GM12878 (cell line): ENCODE measurements at regions not wholly inside any gene's neighbourhood (a gene's known extent, or its start where the extent isn't known, plus 50 kb on each side); places are given as distances from the start of the nearest gene placed in this dataset.

ENCODE experiments used
- ATAC-seq: fragments of 200-7000 bp; cut with Tn5 transposase; 3 replicates; pipeline ENCODE4 v1.9.1; 2020; ENCODE audit warnings: mild to moderate bottlenecking, moderate library complexity
- BruUV-seq: library from RNA; stranded (reverse); fragments of 400-500 nt; replicated peaks from 2 replicates; lab custom pipeline; 2021; lab: Mats Ljungman, UMichigan
- CTCF ChIA-PET: fragments of 300-600 bp; sonication (Branson Sonifier 250); formaldehyde crosslinking; extraction: SDS; loops from one replicate; lab custom pipeline; 2021; ENCODE audit warnings: inconsistent platforms; lab: Yijun Ruan, JAX
- POLR2A ChIA-PET: fragments of 350-600 bp; formaldehyde crosslinking; extraction: SDS; loops from one replicate; lab custom pipeline; 2021; ENCODE audit warnings: inconsistent platforms; lab: Charles Lee
- RAD21 ChIA-PET: fragments of 300-600 bp; sonication (Branson Sonifier 250); formaldehyde crosslinking; loops from one replicate; lab custom pipeline; 2023; ENCODE audit warnings: antibody characterized with exemption; ENCODE audit not compliant: unreplicated experiment; lab: Charles Lee
- SMC1A ChIA-PET: fragments of 300-600 bp; sonication (Branson Sonifier 250); formaldehyde crosslinking; loops from one replicate; lab custom pipeline; 2023; ENCODE audit not compliant: unreplicated experiment, uncharacterized antibody; lab: Charles Lee
- DNase-seq: peaks from one replicate; pipeline ENCODE4 v3.0.0-alpha.2; 2011; ENCODE audit warnings: low read depth, low spot score
- FAIRE-seq: peaks from 3 replicates; lab custom pipeline; 2011; peaks lifted over from hg19 to GRCh38; lab: Jason Lieb, UNC
- H2AFZ ChIP-seq: 2 replicates; pipeline ENCODE4 v1.6.0; 2011; ENCODE audit warnings: low read depth, low read length, control low read depth; ENCODE audit not compliant: control insufficient read depth
- H3K27ac ChIP-seq: 2 replicates; pipeline ENCODE4 v1.5.1; 2011; ENCODE audit warnings: control low read depth; ENCODE audit not compliant: control insufficient read depth, insufficient read depth
- H3K27me3 ChIP-seq, 2 experiments: replicated peaks in 1 of 2; 2 replicates each; pipeline versions ENCODE4 v1.6.0 to v1.6.1; 2011; ENCODE audit warnings: low read length in 1 of 2; ENCODE audit not compliant: control insufficient read depth in 2 of 2, insufficient read depth in 2 of 2
- H3K36me3 ChIP-seq, 2 experiments: 2 replicates each; pipeline ENCODE4 v1.5.1; 2011; ENCODE audit warnings: low read length in 1 of 2; ENCODE audit not compliant: control insufficient read depth in 2 of 2, insufficient read depth in 2 of 2
- H3K4me1 ChIP-seq: 2 replicates; pipeline ENCODE4 v1.6.1; 2011; ENCODE audit warnings: mild to moderate bottlenecking, low read length, moderate library complexity, mixed read lengths; ENCODE audit not compliant: control insufficient read depth, insufficient read depth
- H3K4me2 ChIP-seq: 2 replicates; pipeline ENCODE4 v1.6.0; 2011; ENCODE audit warnings: control low read depth; ENCODE audit not compliant: control insufficient read depth, insufficient read depth
- H3K4me3 ChIP-seq: fragments of 200-600 bp; sonication (generic); 2 replicates; pipeline ENCODE4 v1.5.1; 2016
- H3K79me2 ChIP-seq: 2 replicates; pipeline ENCODE4 v1.6.0; 2011; ENCODE audit warnings: low read length; ENCODE audit not compliant: control insufficient read depth, insufficient read depth
- H3K9ac ChIP-seq: 2 replicates; pipeline ENCODE4 v1.8.0; 2011; ENCODE audit warnings: low read length, control low read depth, mixed read lengths; ENCODE audit not compliant: control insufficient read depth, insufficient read depth
- H3K9me3 ChIP-seq: replicated peaks from 3 replicates; pipeline ENCODE4 v1.5.1; 2011; ENCODE audit warnings: mild to moderate bottlenecking, low read length; ENCODE audit not compliant: control insufficient read depth, insufficient read depth
- H4K20me1 ChIP-seq: 2 replicates; pipeline ENCODE4 v1.6.0; 2011; ENCODE audit not compliant: control insufficient read depth, insufficient read depth
- CREM ChIP-seq: IDR thresholded peaks from 2 replicates; pipeline ENCODE4 v1.6.1; 2014; ENCODE audit warnings: antibody characterized with exemption, low read depth
- WGBS: methylation state at CpG from one replicate; pipeline ENCODE4 v1.1.6; 2016; ENCODE audit warnings: low lambda C conversion rate; ENCODE audit not compliant: insufficient replicate concordance, insufficient coverage; ENCODE audit errors: missing lambda C conversion rate; 5-methylcytosine and 5-hydroxymethylcytosine counted together
- in situ Hi-C: fragments of 300-500 bp; cut with MboI; formaldehyde crosslinking; loops from 9 replicates; pipeline ENCODE4 v1.14.3; 2018; ENCODE audit warnings: mixed read lengths
- intact Hi-C: fragments of 100-400 bp; cut with micrococcal nuclease; formaldehyde crosslinking; loops from one replicate; pipeline ENCODE4 v1.14.2; 2022; ENCODE audit not compliant: unreplicated experiment
- TF ChIP-seq, protein P1 (sequence below): IDR thresholded peaks from 2 replicates; pipeline ENCODE4 v1.6.1; 2012; ENCODE audit warnings: low read length, inconsistent platforms
- TF ChIP-seq, protein P2 (sequence below): IDR thresholded peaks from 2 replicates; pipeline ENCODE4 v1.6.1; 2011; ENCODE audit warnings: low read depth, low read length, improper control_type of control experiment, borderline replicate concordance

DNA sequence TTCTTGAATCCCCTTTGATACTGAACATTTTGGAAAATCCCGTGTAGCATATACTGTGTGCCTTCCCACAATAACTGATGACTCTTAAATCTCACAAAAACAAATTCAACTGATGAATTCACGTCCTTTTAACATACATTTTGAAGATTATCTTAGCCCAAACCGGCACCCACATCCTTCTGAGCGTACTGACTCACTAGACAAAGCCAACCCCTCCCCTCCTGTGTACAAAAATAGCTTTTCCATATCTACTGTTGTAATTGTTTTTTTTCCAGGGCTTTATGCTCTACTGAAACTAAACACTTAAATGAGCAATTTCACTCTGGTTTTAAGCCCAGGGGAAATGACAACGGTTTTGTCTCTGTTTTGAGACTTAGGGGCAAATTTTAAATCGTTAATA is 109.4 kb upstream of the ATF7IP start:
- 18% methylated on average over 6 of the region's 6 CpGs for WGBS
- DNase-seq = no peak
- intact Hi-C loops = no loop called here
- POLR2A ChIA-PET = no interaction called here
- FAIRE-seq = no peak
- peaks cover 4% of the 10 kb centered on the region; the same call in 1 of the 2 replicates for H3K4me1 ChIP-seq
- H3K27me3 ChIP-seq = no peaks in the 10 kb centered on the region
- SMC1A ChIA-PET = interaction anchor here (2.0 kb wide), 1 partner anchor 17 kb away, joined by 7 read pairs; no protein-coding TSS in a partner anchor
- no peak overlapping the region for H3K4me3 ChIP-seq
- BruUV-seq = no TSS peak
- RAD21 ChIA-PET = interaction anchor here (1.5 kb wide), 1 partner anchor 18 kb away, joined by 7 read pairs; no protein-coding TSS in a partner anchor
- CTCF ChIA-PET = interaction anchor here (0.9 kb wide), 1 partner anchor 28 kb away, joined by 3 read pairs; no protein-coding TSS in a partner anchor
- H3K36me3 ChIP-seq = no peaks in the 10 kb centered on the region
- H3K79me2 ChIP-seq = no peaks in the 10 kb centered on the region
- peak overlapping the region; percentile 71 for H2AFZ ChIP-seq
- H3K9ac ChIP-seq = no peak overlapping the region
- H4K20me1 ChIP-seq = no peaks in the 10 kb centered on the region
- in situ Hi-C loops = no loop called here
- H3K9me3 ChIP-seq = peaks cover 22% of the 10 kb centered on the region
- ATAC-seq = no peak
- no peak overlapping the region; the same call in 1 of the 2 replicates for H3K27ac ChIP-seq
- no peak overlapping the region for H3K4me2 ChIP-seq
- TF ChIP-seq, protein P1, sequence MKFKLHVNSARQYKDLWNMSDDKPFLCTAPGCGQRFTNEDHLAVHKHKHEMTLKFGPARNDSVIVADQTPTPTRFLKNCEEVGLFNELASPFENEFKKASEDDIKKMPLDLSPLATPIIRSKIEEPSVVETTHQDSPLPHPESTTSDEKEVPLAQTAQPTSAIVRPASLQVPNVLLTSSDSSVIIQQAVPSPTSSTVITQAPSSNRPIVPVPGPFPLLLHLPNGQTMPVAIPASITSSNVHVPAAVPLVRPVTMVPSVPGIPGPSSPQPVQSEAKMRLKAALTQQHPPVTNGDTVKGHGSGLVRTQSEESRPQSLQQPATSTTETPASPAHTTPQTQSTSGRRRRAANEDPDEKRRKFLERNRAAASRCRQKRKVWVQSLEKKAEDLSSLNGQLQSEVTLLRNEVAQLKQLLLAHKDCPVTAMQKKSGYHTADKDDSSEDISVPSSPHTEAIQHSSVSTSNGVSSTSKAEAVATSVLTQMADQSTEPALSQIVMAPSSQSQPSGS = no peak
- TF ChIP-seq, protein P2, sequence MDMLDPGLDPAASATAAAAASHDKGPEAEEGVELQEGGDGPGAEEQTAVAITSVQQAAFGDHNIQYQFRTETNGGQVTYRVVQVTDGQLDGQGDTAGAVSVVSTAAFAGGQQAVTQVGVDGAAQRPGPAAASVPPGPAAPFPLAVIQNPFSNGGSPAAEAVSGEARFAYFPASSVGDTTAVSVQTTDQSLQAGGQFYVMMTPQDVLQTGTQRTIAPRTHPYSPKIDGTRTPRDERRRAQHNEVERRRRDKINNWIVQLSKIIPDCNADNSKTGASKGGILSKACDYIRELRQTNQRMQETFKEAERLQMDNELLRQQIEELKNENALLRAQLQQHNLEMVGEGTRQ = no peak
- TF ChIP-seq CREM = no peak
